A673 (cell line): ENCODE measurements at regions not wholly inside any gene's neighbourhood (a gene's known extent, or its start where the extent isn't known, plus 50 kb on each side); places are given as distances from the start of the nearest gene placed in this dataset.

Source experiments
- CTCF ChIP-seq: fragments of 300-800, 200-600 bp; sonication (generic); conservative IDR thresholded peaks from 2 replicates; pipeline ENCODE4 v1.5.1; 2017; ENCODE audit warnings: low read depth, mild to moderate bottlenecking, antibody characterized with exemption, low read length, moderate library complexity, mixed read lengths
- EZH2 ChIP-seq: fragments of 200-600 bp; sonication (generic); IDR thresholded peaks from 2 replicates; pipeline ENCODE4 v1.6.1; 2017; ENCODE audit warnings: borderline replicate concordance, low read depth, mild to moderate bottlenecking, mixed read lengths, antibody characterized with exemption, low read length; ENCODE audit not compliant: poor library complexity, severe bottlenecking

GRCh38 chr1:218787826-218788225 is 385.9 kb upstream of the LYPLAL1 start:
- TF ChIP-seq CTCF (no peak), EZH2 (no peak)
